GM21717 (cell line): ENCODE measurements at regions not wholly inside any gene's neighbourhood (a gene's known extent, or its start where the extent isn't known, plus 50 kb on each side); places are given as distances from the start of the nearest gene placed in this dataset.

ENCODE experiments used
- ATAC-seq: cut with Tn5 transposase; IDR thresholded peaks from one replicate; pipeline ENCODE4 v1.9.1; 2021; ENCODE audit warnings: mild to moderate bottlenecking, moderate library complexity; ENCODE audit not compliant: unreplicated experiment

DNA sequence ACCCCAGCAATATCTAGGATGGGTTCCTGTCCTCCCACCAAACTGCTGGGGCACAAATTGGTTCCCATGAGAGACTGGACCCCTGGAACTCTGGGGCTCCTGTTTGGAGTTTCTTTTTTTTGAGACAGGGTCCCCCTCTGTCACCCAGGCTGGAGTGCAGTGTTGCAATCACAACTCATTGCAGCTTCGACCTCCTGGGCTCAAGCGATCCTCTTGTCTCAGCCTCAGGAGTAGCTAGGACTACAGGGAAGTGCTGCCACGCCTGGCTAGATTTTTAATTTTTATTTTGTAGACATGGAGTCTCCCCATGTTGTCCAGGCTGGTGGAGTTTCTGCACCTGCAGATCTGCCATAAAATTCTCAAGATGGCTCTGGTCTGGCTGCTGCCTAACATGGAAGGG is 56.3 kb upstream of the BRD7 start:
- no peak for ATAC-seq

DNA sequence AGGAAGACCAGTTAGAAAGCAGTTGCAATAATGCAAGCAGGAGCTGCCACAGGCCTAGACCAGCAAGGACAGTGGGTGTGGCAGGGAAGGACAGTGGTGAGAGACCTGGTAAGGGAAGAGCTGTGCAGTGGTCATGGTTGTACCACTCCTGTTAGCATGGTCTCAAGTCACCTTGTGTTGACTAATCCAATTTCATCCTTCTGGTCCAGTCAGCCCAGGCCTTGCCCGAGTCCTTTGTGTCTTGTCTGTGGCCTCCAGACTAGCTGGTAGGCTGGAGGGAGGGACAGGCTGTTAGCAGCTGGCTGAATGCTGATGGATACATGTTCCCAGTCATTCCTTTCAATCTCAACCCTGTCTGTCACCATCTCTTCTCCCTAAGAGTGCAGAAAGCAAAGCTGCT is 54.1 kb upstream of the BRD7 start:
- ATAC-seq: no peak

GRCh38 chr16:50419116-50419515 is 50.3 kb upstream of the BRD7 start:
- no peak for ATAC-seq
